ENCODE measurements at regions not wholly inside any gene's neighbourhood (a gene's known extent, or its start where the extent isn't known, plus 50 kb on each side); places are given as distances from the start of the nearest gene placed in this dataset.

DNA sequence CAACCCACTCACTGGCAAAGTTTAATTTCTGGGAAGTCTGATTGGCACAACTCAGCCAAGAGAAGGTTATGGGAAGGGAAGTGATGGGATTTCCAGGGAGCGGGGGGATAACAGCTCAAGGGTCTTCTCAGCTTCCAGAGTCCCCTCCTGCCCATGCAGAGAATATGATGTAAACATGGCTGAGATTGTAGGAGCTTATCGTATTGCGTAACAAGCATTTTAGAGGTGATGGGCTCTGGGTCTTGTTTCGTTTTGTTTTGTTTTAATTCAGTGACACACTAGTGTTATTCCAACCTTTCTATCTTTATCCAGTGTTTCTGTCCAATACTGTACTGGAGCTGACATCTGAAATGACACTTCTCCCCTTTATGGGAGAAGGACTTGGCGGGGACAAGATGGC, 762.1 kb upstream of the TMEM132C start:
- Histone ChIP-seq H3K9me3 (ENCODE audit: control insufficient read depth in 2 of 2, low read length in 2 of 2) (no peaks in the 10 kb centered on the region), H3K4me3 (ENCODE audit: low read depth, low read length) (no peak overlapping the region), H3K27me3 (ENCODE audit: control insufficient read depth, insufficient read depth, low read length) (no peaks in the 10 kb centered on the region), H3K36me3 (ENCODE audit: control insufficient read depth, insufficient read depth, low read length) (no peaks in the 10 kb centered on the region), H3K27ac (ENCODE audit: insufficient read depth, low read length, poor library complexity, severe bottlenecking) (no peak overlapping the region), H3K4me1 (ENCODE audit: control insufficient read depth, insufficient read depth, low read length, poor library complexity, severe bottlenecking) (no peaks in the 10 kb centered on the region)
- Mint-ChIP-seq H3K36me3 (no peaks in the 10 kb centered on the region), H3K27me3 (no peaks in the 10 kb centered on the region), H3K4me1 (no peaks in the 10 kb centered on the region), H3K27ac (no peak overlapping the region), H3K4me3 (no peak overlapping the region), H3K9me3 (peaks cover 0 to 11% (median 5%) of the 10 kb centered on the region in 7 donors)
- DNase-seq (no peak), ATAC-seq (ENCODE audit: low read depth in 2 of 2) (no peak)

- no peak overlapping the region for H3K27ac ChIP-seq (ENCODE audit: insufficient read depth, low read length, poor library complexity, severe bottlenecking)
- H3K27me3 Mint-ChIP-seq, result no peaks in the 10 kb centered on the region
- no peaks in the 10 kb centered on the region for H3K27me3 ChIP-seq (ENCODE audit: control insufficient read depth, insufficient read depth, low read length)
- no peaks in the 10 kb centered on the region for H3K36me3 Mint-ChIP-seq
- no peak overlapping the region for H3K4me3 Mint-ChIP-seq
- H3K4me3 ChIP-seq (ENCODE audit: low read depth, low read length), result no peak overlapping the region
- H3K36me3 ChIP-seq (ENCODE audit: control insufficient read depth, insufficient read depth, low read length), result no peaks in the 10 kb centered on the region
- no peaks in the 10 kb centered on the region for H3K4me1 ChIP-seq (ENCODE audit: control insufficient read depth, insufficient read depth, low read length, poor library complexity, severe bottlenecking)
- H3K27ac Mint-ChIP-seq, result no peak overlapping the region
- H3K9me3 ChIP-seq (ENCODE audit: control insufficient read depth in 2 of 2, low read length in 2 of 2), result no peaks in the 10 kb centered on the region
- H3K9me3 Mint-ChIP-seq, result peaks cover 0 to 18% (median 6%) of the 10 kb centered on the region in 7 donors
- no peak for ATAC-seq (ENCODE audit: low read depth in 2 of 2)
- no peak for DNase-seq
- H3K4me1 Mint-ChIP-seq, result no peaks in the 10 kb centered on the region
These were observed 759.6 kb upstream of the TMEM132C start for GRCh38 chr12:127507341-127507740.

DNA sequence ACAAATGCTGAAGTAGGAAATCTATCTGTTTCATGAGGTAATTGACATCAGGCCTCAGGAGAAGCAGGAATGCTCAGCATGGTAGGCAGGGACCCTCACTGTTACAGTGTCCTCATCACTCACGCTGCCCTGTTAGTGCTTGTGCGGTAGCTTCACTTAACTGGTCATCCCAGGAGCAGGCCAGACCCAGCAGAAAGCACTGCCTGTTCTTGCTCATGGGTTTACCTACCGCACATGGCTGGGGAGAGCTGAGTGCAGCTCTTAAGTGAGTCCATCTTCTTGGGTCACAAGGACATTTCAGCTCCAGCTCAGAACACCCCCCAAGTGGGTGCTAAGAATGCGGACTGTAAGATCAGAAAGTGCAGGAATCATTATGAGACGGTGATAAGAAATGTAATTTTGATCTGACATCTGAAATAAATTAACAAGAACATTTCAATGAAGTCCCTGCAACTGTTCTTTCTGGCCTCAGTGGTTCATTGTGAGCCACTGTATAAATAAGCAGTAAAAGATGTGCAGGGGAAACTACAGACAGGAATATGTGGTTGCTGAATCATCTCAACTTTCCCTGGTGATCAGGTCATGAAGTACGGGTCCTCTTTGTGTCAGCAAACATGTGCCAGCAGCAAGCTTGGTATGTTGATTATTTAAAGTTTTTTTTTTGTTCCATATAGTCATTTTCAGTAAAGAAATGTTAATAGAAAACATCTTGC, 757.7 kb upstream of the TMEM132C start:
- Mint-ChIP-seq H3K27ac (no peak overlapping the region), H3K27me3 (no peaks in the 10 kb centered on the region), H3K36me3 (no peaks in the 10 kb centered on the region), H3K4me1 (no peaks in the 10 kb centered on the region), H3K9me3 (peaks cover 0 to 12% (median 5%) of the 10 kb centered on the region in 7 donors), H3K4me3 (no peak overlapping the region)
- Histone ChIP-seq H3K27me3 (ENCODE audit: control insufficient read depth, insufficient read depth, low read length) (no peaks in the 10 kb centered on the region), H3K36me3 (ENCODE audit: control insufficient read depth, insufficient read depth, low read length) (no peaks in the 10 kb centered on the region), H3K27ac (ENCODE audit: insufficient read depth, low read length, poor library complexity, severe bottlenecking) (no peak overlapping the region), H3K9me3 (ENCODE audit: control insufficient read depth in 2 of 2, low read length in 2 of 2) (no peaks in the 10 kb centered on the region), H3K4me3 (ENCODE audit: low read depth, low read length) (no peak overlapping the region), H3K4me1 (ENCODE audit: control insufficient read depth, insufficient read depth, low read length, poor library complexity, severe bottlenecking) (no peaks in the 10 kb centered on the region)
- no peak for ATAC-seq (ENCODE audit: low read depth in 2 of 2)
- no peak for DNase-seq

- H3K9me3 ChIP-seq (ENCODE audit: control insufficient read depth in 2 of 2, low read length in 2 of 2), result no peaks in the 10 kb centered on the region
- no peak for DNase-seq
- H3K36me3 ChIP-seq (ENCODE audit: control insufficient read depth, insufficient read depth, low read length), result no peaks in the 10 kb centered on the region
- Mint-ChIP-seq H3K4me3 (no peak overlapping the region), H3K9me3 (peaks cover 0 to 8% (median 1%) of the 10 kb centered on the region in 7 donors), H3K36me3 (no peaks in the 10 kb centered on the region), H3K4me1 (no peaks in the 10 kb centered on the region), H3K27ac (no peak overlapping the region), H3K27me3 (no peaks in the 10 kb centered on the region)
- H3K4me1 ChIP-seq (ENCODE audit: control insufficient read depth, insufficient read depth, low read length, poor library complexity, severe bottlenecking), result no peaks in the 10 kb centered on the region
- no peak for ATAC-seq (ENCODE audit: low read depth in 2 of 2)
- H3K27me3 ChIP-seq (ENCODE audit: control insufficient read depth, insufficient read depth, low read length), result no peaks in the 10 kb centered on the region
- no peak overlapping the region for H3K27ac ChIP-seq (ENCODE audit: insufficient read depth, low read length, poor library complexity, severe bottlenecking)
- no peak overlapping the region for H3K4me3 ChIP-seq (ENCODE audit: low read depth, low read length)
These were observed 751.0 kb upstream of the TMEM132C start for GRCh38 chr12:127515941-127516340.

- H3K27ac Mint-ChIP-seq, result no peak overlapping the region
- Histone ChIP-seq H3K4me3 (ENCODE audit: low read depth, low read length) (no peak overlapping the region), H3K9me3 (ENCODE audit: control insufficient read depth in 2 of 2, low read length in 2 of 2) (no peaks in the 10 kb centered on the region), H3K27ac (ENCODE audit: insufficient read depth, low read length, poor library complexity, severe bottlenecking) (no peak overlapping the region), H3K27me3 (ENCODE audit: control insufficient read depth, insufficient read depth, low read length) (no peaks in the 10 kb centered on the region), H3K36me3 (ENCODE audit: control insufficient read depth, insufficient read depth, low read length) (no peaks in the 10 kb centered on the region), H3K4me1 (ENCODE audit: control insufficient read depth, insufficient read depth, low read length, poor library complexity, severe bottlenecking) (no peaks in the 10 kb centered on the region)
- peaks cover 0 to 8% (median 3%) of the 10 kb centered on the region in 7 donors for H3K9me3 Mint-ChIP-seq
- H3K4me3 Mint-ChIP-seq, result no peak overlapping the region
- DNase-seq (no peak), ATAC-seq (ENCODE audit: low read depth in 2 of 2) (no peak)
- H3K4me1 Mint-ChIP-seq, result no peaks in the 10 kb centered on the region
- H3K36me3 Mint-ChIP-seq, result no peaks in the 10 kb centered on the region
- no peaks in the 10 kb centered on the region for H3K27me3 Mint-ChIP-seq
These were observed 750.5 kb upstream of the TMEM132C start for GRCh38 chr12:127516467-127516866.

DNA sequence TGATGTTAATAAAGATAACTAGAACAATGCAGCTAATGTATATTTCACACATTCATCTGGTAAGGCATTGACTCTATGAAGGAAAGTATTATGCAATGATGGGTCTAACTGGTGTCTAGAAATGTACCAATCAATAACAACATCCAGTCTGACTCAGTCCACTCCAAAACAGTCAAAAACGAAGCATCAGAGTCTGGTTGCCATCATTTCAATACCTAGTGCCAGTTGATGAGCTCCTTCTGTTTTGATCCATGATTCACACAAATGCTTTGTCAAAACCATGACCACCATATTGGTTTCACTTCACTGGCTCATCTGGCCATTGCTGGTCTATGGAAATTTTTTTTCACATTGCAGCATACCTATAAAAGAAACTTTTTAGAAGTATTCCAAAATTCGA, 747.2 kb upstream of the TMEM132C start:
- no peaks in the 10 kb centered on the region for H3K36me3 ChIP-seq (ENCODE audit: control insufficient read depth, insufficient read depth, low read length)
- no peak for DNase-seq
- no peak overlapping the region for H3K4me3 ChIP-seq (ENCODE audit: low read depth, low read length)
- H3K9me3 ChIP-seq (ENCODE audit: control insufficient read depth in 2 of 2, low read length in 2 of 2), result no peaks in the 10 kb centered on the region
- ATAC-seq (ENCODE audit: low read depth in 2 of 2), result no peak
- H3K27me3 ChIP-seq (ENCODE audit: control insufficient read depth, insufficient read depth, low read length), result no peaks in the 10 kb centered on the region
- H3K4me1 ChIP-seq (ENCODE audit: control insufficient read depth, insufficient read depth, low read length, poor library complexity, severe bottlenecking), result no peaks in the 10 kb centered on the region
- peaks cover 0 to 5% (median 3%) of the 10 kb centered on the region in 7 donors for H3K9me3 Mint-ChIP-seq
- no peak overlapping the region for H3K4me3 Mint-ChIP-seq
- H3K27ac ChIP-seq (ENCODE audit: insufficient read depth, low read length, poor library complexity, severe bottlenecking), result no peak overlapping the region
- no peak overlapping the region for H3K27ac Mint-ChIP-seq
- no peaks in the 10 kb centered on the region for H3K27me3 Mint-ChIP-seq
- H3K4me1 Mint-ChIP-seq, result no peaks in the 10 kb centered on the region
- no peaks in the 10 kb centered on the region for H3K36me3 Mint-ChIP-seq

GRCh38 chr12:127526925-127527324, 740.0 kb upstream of the TMEM132C start:
- H3K27ac Mint-ChIP-seq, result no peak overlapping the region
- no peak for DNase-seq

GRCh38 chr12:127528551-127528950, 738.4 kb upstream of the TMEM132C start:
- Mint-ChIP-seq H3K36me3 (no peaks in the 10 kb centered on the region), H3K4me3 (no peak overlapping the region), H3K27me3 (no peaks in the 10 kb centered on the region), H3K9me3 (peaks cover 0 to 12% (median 2%) of the 10 kb centered on the region in 7 donors), H3K4me1 (no peaks in the 10 kb centered on the region), H3K27ac (no peak overlapping the region)
- Histone ChIP-seq H3K9me3 (ENCODE audit: control insufficient read depth in 2 of 2, low read length in 2 of 2) (no peaks in the 10 kb centered on the region), H3K4me3 (ENCODE audit: low read depth, low read length) (no peak overlapping the region), H3K4me1 (ENCODE audit: control insufficient read depth, insufficient read depth, low read length, poor library complexity, severe bottlenecking) (no peaks in the 10 kb centered on the region), H3K36me3 (ENCODE audit: control insufficient read depth, insufficient read depth, low read length) (no peaks in the 10 kb centered on the region), H3K27me3 (ENCODE audit: control insufficient read depth, insufficient read depth, low read length) (no peaks in the 10 kb centered on the region), H3K27ac (ENCODE audit: insufficient read depth, low read length, poor library complexity, severe bottlenecking) (no peak overlapping the region)
- DNase-seq (no peak), ATAC-seq (ENCODE audit: low read depth in 2 of 2) (no peak)

More at GRCh38 chr12:127526925-127527324, 740.0 kb upstream of the TMEM132C start:
- Mint-ChIP-seq H3K36me3 (no peaks in the 10 kb centered on the region), H3K4me3 (no peak overlapping the region), H3K4me1 (no peaks in the 10 kb centered on the region), H3K27me3 (no peaks in the 10 kb centered on the region), H3K9me3 (peaks cover 0 to 12% (median 2%) of the 10 kb centered on the region in 7 donors)
- Histone ChIP-seq H3K4me3 (ENCODE audit: low read depth, low read length) (no peak overlapping the region), H3K27ac (ENCODE audit: insufficient read depth, low read length, poor library complexity, severe bottlenecking) (no peak overlapping the region), H3K36me3 (ENCODE audit: control insufficient read depth, insufficient read depth, low read length) (no peaks in the 10 kb centered on the region), H3K9me3 (ENCODE audit: control insufficient read depth in 2 of 2, low read length in 2 of 2) (no peaks in the 10 kb centered on the region), H3K27me3 (ENCODE audit: control insufficient read depth, insufficient read depth, low read length) (no peaks in the 10 kb centered on the region), H3K4me1 (ENCODE audit: control insufficient read depth, insufficient read depth, low read length, poor library complexity, severe bottlenecking) (no peaks in the 10 kb centered on the region)
- ATAC-seq (ENCODE audit: low read depth in 2 of 2), result no peak
